ENCODE measurements at regions not wholly inside any gene's neighbourhood (a gene's known extent, or its start where the extent isn't known, plus 50 kb on each side); places are given as distances from the start of the nearest gene placed in this dataset.

DNA sequence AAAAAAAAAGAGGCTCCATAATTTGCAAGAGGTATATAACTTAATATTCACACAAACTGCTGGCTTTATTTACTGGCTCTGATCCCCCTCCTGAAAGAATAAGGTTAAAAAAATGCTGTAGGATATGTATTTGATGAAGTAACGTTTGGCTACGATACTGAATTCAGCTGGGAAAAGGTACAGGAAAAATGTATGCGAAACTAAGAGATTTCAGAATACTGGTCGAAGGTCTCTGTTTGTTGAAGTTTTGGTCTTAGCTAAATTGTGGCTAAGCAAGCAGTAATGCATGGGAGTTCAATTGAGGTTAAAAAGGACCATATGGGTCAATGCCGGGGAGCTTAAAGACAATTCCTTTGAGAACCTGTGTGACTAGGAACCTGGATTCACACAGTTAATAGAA lies 355.5 kb upstream of the NCAM2 start:
- no peak overlapping the region for H3K4me3 ChIP-seq (ENCODE audit: low read depth, low read length)
- no peak for DNase-seq (ENCODE audit: low read depth)
- TF ChIP-seq, protein P1, sequence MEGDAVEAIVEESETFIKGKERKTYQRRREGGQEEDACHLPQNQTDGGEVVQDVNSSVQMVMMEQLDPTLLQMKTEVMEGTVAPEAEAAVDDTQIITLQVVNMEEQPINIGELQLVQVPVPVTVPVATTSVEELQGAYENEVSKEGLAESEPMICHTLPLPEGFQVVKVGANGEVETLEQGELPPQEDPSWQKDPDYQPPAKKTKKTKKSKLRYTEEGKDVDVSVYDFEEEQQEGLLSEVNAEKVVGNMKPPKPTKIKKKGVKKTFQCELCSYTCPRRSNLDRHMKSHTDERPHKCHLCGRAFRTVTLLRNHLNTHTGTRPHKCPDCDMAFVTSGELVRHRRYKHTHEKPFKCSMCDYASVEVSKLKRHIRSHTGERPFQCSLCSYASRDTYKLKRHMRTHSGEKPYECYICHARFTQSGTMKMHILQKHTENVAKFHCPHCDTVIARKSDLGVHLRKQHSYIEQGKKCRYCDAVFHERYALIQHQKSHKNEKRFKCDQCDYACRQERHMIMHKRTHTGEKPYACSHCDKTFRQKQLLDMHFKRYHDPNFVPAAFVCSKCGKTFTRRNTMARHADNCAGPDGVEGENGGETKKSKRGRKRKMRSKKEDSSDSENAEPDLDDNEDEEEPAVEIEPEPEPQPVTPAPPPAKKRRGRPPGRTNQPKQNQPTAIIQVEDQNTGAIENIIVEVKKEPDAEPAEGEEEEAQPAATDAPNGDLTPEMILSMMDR (conservative IDR thresholded peaks at IDR 0.05; ENCODE audit: low read depth, low read length), result no peak

DNA sequence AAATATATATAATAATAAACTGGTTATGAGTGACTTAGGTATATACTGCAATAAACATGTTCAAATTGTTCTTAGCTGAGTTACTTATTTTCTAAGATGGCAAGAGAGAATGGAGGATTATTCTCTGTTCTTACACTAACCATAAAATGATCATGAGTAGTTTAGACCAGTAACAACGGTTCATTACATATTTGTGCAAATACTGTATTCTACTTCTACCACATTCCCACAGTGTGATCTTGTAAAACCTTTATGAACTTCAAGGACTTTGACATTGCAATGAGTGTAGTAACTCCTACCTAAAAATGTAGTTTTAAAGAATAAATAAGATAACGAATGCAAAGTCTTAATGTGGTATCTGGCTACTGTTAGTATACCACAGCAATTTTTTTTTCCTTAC lies 353.7 kb upstream of the NCAM2 start:
- DNase-seq (ENCODE audit: low read depth), result no peak

DNA sequence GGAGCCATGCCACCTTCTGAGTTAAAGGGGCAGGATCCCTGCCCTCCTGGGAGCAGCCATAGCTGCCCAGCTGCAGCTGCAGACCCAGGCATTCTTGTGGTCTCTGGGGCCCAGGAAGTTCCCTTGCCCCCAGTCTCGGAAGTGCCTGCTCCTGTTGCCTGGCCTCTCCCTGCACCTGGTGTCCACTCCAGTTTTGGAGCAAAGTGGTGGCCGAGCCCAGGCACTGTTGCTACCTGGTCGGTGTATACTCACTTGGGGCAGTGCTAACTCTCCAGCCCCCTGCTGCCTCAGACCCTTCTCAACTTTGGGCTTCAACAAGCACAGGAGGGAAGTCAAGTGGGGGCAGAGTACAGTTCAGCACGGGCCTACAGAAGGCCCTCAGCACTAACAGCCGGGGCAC lies 352.9 kb upstream of the NCAM2 start:
- DNase-seq (ENCODE audit: low read depth), result no peak
- no peak overlapping the region for H3K4me3 ChIP-seq (ENCODE audit: low read depth, low read length)
- TF ChIP-seq, protein P1 (conservative IDR thresholded peaks at IDR 0.05; ENCODE audit: low read depth, low read length), result no peak

More for the DNA sequence above, 353.7 kb upstream of the NCAM2 start:
- H3K4me3 ChIP-seq (ENCODE audit: low read depth, low read length), result no peak overlapping the region
- TF ChIP-seq, protein P1 (conservative IDR thresholded peaks at IDR 0.05; ENCODE audit: low read depth, low read length), result no peak

DNA sequence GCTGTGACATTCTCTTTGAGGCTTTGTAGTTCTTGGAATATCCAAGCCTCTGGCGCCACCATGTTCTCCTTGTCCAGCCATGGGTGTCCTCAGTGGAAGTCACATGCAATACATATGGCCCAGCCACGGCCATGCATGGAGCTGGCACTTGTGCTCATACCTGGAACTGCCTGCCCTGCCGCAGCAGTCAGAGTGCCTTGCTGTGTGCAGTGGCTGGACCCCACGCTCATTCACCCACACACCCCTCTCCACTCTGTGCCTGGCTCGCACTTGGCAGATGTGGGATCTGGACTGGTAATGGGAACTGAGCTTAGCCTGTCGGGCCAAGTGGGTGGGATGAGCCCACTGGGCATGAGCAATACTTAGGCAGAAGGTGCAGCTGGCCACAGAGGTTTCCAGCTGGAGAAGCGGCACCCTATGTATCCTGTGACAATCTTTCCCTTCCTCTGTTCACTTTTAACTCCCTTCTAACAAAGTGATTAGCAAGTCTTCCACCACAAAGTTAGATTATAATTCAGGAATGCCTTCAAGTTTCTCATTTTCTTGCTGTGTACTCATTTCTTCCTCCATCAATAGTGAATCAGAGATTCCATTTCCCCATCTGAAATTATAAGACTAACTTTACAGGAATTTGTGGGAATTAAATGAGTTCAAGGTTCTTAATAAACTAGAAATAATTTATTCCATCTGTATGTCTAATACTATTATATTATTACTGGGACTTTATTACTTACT lies 351.6 kb upstream of the NCAM2 start:
- no peak for DNase-seq (ENCODE audit: low read depth)
- H3K4me3 ChIP-seq (ENCODE audit: low read depth, low read length), result no peak overlapping the region
- TF ChIP-seq, protein P1 (conservative IDR thresholded peaks at IDR 0.05; ENCODE audit: low read depth, low read length), result no peak

DNA sequence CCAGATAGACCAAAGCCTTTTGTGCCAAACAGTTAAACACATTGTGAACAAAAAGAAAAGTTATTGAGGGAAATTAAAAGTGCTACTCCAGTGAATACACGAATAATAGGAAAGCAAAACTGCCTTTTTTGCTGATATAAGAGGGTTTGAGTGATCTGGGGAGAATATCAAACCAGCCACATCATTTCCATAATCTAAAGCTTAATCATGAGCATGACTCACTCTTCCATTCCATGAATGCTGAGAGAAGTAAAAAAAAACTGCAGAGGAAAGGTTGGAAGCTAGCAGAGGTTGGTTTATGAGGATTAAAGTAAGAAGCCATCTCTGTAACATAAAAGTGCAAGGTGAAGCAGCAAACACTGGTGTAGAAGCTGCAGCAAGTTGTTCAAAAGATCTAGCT lies 350.6 kb upstream of the NCAM2 start:
- TF ChIP-seq, protein P1 (conservative IDR thresholded peaks at IDR 0.05; ENCODE audit: low read depth, low read length), result no peak
- DNase-seq (ENCODE audit: low read depth), result no peak
- no peak overlapping the region for H3K4me3 ChIP-seq (ENCODE audit: low read depth, low read length)

DNA sequence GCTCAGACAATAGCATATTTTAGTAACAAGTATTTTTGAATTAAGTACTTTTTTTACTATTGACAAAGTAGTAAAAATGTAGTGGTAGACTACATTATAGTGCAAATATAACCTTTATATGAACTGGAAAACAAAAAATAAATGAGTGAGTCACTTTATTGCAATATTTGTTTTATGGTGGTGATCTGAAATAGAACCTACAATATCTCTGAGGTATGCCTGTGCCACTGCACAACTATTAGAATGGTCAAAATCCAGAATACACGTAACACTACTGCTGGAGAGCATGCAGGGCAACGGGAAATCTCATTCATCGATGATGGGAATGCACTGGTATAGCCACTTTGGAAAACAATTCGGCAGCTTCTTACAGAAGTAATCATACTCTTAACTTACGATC lies 349.0 kb upstream of the NCAM2 start:
- TF ChIP-seq, protein P1 (conservative IDR thresholded peaks at IDR 0.05; ENCODE audit: low read depth, low read length), result no peak
- no peak overlapping the region for H3K4me3 ChIP-seq (ENCODE audit: low read depth, low read length)
- no peak for DNase-seq (ENCODE audit: low read depth)

DNA sequence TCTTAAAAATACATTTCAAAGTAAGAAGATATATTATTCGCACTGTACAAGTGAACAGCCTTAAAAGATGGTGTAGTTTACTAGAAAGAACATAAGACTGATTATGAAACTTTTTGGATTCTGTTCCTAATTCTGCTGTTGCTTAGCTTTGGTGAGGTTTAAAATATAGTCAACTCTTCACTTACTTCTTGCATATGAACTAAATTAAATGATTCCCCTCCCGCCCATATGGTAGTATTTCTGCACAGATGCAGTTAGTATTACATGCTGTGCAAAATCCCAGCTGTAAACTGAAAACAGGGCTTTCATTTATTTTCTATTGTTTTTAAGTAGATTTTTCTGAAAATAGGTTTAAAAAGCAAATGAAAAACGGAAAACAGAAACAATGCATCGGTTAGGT lies 345.4 kb upstream of the NCAM2 start:
- DNase-seq (ENCODE audit: low read depth), result no peak
- no peak overlapping the region for H3K4me3 ChIP-seq (ENCODE audit: low read depth, low read length)
- TF ChIP-seq, protein P1 (conservative IDR thresholded peaks at IDR 0.05; ENCODE audit: low read depth, low read length), result no peak

Measured in epithelial cell of proximal tubule (primary cell).